ENCODE measurements at regions not wholly inside any gene's neighbourhood (a gene's known extent, or its start where the extent isn't known, plus 50 kb on each side); places are given as distances from the start of the nearest gene placed in this dataset.

GRCh38 chr2:7915302-7916091 is 766.4 kb upstream of the ID2 start:
- no peak overlapping the region for H2AFZ ChIP-seq (ENCODE audit: low read depth, low read length)
- no peaks in the 10 kb centered on the region for H3K36me3 ChIP-seq (ENCODE audit: insufficient read depth, low read length)
- H3K4me3 ChIP-seq (ENCODE audit: low read length): no peak overlapping the region
- H4K20me1 ChIP-seq (ENCODE audit: insufficient read depth): no peaks in the 10 kb centered on the region
- H3F3A ChIP-seq (ENCODE audit: insufficient read depth, low read length, poor library complexity, severe bottlenecking): no peaks in the 10 kb centered on the region
- no peaks in the 10 kb centered on the region for H3K9me2 ChIP-seq (ENCODE audit: insufficient read depth, low read length)
- H3K9ac ChIP-seq (ENCODE audit: low read length): no peak overlapping the region
- no peak overlapping the region for H3K27ac ChIP-seq (ENCODE audit: low read length)
- H3K9me3 ChIP-seq (ENCODE audit: low read length): no peaks in the 10 kb centered on the region
- H3K4me2 ChIP-seq (ENCODE audit: low read length): no peak overlapping the region
- no peaks in the 10 kb centered on the region for H3K27me3 ChIP-seq (ENCODE audit: insufficient read depth, low read depth, low read length)
- H3K79me2 ChIP-seq (replicated peaks; ENCODE audit: insufficient read depth, low read length): no peaks in the 10 kb centered on the region
- TF ChIP-seq SMC3 (conservative IDR thresholded peaks at IDR 0.05; ENCODE audit: poor library complexity) (no peak), RAD21 (conservative IDR thresholded peaks at IDR 0.05) (no peak), POLR2AphosphoS5 (IDR thresholded peaks at IDR 0.05) (no peak), EZH2 (IDR thresholded peaks at IDR 0.05; ENCODE audit: borderline replicate concordance, insufficient read depth, low read length, poor library complexity, severe bottlenecking) (no peak), TAF1 (IDR thresholded peaks at IDR 0.05; ENCODE audit: low read depth) (no peak), MXI1 (conservative IDR thresholded peaks at IDR 0.05; ENCODE audit: poor library complexity, severe bottlenecking) (no peak), REST (IDR thresholded peaks at IDR 0.05; ENCODE audit: borderline replicate concordance) (no peak)

GRCh38 chr2:7916670-7917069 is 765.2 kb upstream of the ID2 start:
- Histone ChIP-seq H2AFZ (ENCODE audit: low read depth, low read length) (no peak overlapping the region), H3K9me2 (ENCODE audit: insufficient read depth, low read length) (no peaks in the 10 kb centered on the region), H4K20me1 (ENCODE audit: insufficient read depth) (no peaks in the 10 kb centered on the region), H3K27me3 (ENCODE audit: insufficient read depth, low read depth, low read length) (no peaks in the 10 kb centered on the region), H3K27ac (ENCODE audit: low read length) (no peak overlapping the region), H3K9me3 (ENCODE audit: low read length) (no peaks in the 10 kb centered on the region), H3K79me2 (replicated peaks; ENCODE audit: insufficient read depth, low read length) (no peaks in the 10 kb centered on the region), H3K4me3 (ENCODE audit: low read length) (no peak overlapping the region), H3K4me2 (ENCODE audit: low read length) (no peak overlapping the region), H3F3A (ENCODE audit: insufficient read depth, low read length, poor library complexity, severe bottlenecking) (no peaks in the 10 kb centered on the region), H3K36me3 (ENCODE audit: insufficient read depth, low read length) (no peaks in the 10 kb centered on the region), H3K9ac (ENCODE audit: low read length) (no peak overlapping the region)
- TF ChIP-seq MXI1 (conservative IDR thresholded peaks at IDR 0.05; ENCODE audit: poor library complexity, severe bottlenecking): no peak
- TF ChIP-seq POLR2AphosphoS5 (IDR thresholded peaks at IDR 0.05): no peak
- TF ChIP-seq REST (IDR thresholded peaks at IDR 0.05; ENCODE audit: borderline replicate concordance): no peak
- no peak for TF ChIP-seq EP300 (conservative IDR thresholded peaks at IDR 0.05; ENCODE audit: poor library complexity, severe bottlenecking)
- no peak for TF ChIP-seq TAF1 (IDR thresholded peaks at IDR 0.05; ENCODE audit: low read depth)
- no peak for TF ChIP-seq EZH2 (IDR thresholded peaks at IDR 0.05; ENCODE audit: borderline replicate concordance, insufficient read depth, low read length, poor library complexity, severe bottlenecking)
- TF ChIP-seq RAD21 (conservative IDR thresholded peaks at IDR 0.05): no peak
- TF ChIP-seq SMC3 (conservative IDR thresholded peaks at IDR 0.05; ENCODE audit: poor library complexity): no peak
- no peak for TF ChIP-seq CTCF (IDR thresholded peaks at IDR 0.05; ENCODE audit: poor library complexity, severe bottlenecking)

All from neural cell (in vitro differentiated cells).